ENCODE measurements at regions not wholly inside any gene's neighbourhood (a gene's known extent, or its start where the extent isn't known, plus 50 kb on each side); places are given as distances from the start of the nearest gene placed in this dataset.

DNA sequence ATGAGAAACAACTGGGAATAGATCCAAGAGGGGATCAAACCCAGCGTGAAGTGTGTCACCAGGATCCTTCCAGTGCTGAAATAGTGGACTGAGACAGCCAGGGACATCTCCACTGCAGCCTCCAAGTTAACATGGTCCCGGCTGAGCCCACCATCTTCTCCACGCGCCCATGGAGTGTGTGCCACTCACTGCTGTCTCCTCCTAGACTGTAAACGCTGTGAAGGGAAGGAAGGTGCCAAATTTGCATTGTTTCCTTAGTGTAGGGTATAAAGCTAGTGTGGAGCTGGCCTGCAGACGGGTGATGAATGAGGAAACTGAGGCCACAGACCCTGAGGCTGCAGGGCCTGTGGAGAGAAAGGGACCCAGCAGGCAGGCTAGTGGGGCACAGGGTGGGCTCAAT lies 183.6 kb downstream of the FOXD2 start:
- Histone ChIP-seq H3K36me3 (no peaks in the 10 kb centered on the region), H3K27me3 (replicated peaks in 1 of 7) (no peaks in the 10 kb centered on the region), H3K9me3 (no peaks in the 10 kb centered on the region), H3K4me1 (no peaks in the 10 kb centered on the region), H3K27ac (peak overlapping the region in 2 of 8 donors; percentile 38 to 39), H3K4me3 (no peak overlapping the region)
- WGBS, 5 donors = 79 to 93% (median 87%) methylated on average over 6 of the region's 6 CpGs
- TF ChIP-seq POLR2AphosphoS5 (IDR thresholded peaks at IDR 0.05) = no peak
- intact Hi-C loops (cut with DNase I; ENCODE audit: low total_unique reads) = no loop called here
- DNase-seq = no peak

DNA sequence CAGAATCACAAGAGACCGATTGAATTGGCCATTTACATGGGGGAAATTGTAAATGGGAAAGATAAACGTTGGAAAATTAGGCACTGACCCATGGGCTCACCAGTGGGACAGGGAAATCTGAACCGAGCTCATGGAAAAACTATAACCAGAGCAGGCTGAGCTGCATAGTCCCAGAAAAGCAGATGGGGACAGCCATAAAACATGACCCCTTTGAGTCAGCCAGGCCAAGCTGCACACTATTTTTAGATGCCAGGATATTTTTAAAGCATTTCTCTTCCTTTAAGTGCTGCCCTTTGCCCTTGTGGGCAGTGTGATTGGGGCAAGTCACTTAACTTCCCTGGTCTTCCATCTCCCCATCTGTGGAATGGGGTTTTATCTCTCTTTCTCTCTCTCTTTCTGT lies 184.1 kb downstream of the FOXD2 start:
- no peak for DNase-seq
- no peaks in the 10 kb centered on the region for H3K27me3 ChIP-seq (replicated peaks in 1 of 7)
- TF ChIP-seq POLR2AphosphoS5 (IDR thresholded peaks at IDR 0.05) (peak in 1 of 3 donors; percentile 17), POLR2A (IDR thresholded peaks at IDR 0.05) (no peak), CTCF (IDR thresholded peaks at IDR 0.05 in 8 of 11, conservative IDR thresholded peaks at IDR 0.05 in 3 of 11) (no peak)
- 57 to 67% (median 62%) methylated on average over 3 of the region's 3 CpGs for WGBS, 5 donors
- no peaks in the 10 kb centered on the region for H3K36me3 ChIP-seq
- H3K4me1 ChIP-seq = no peaks in the 10 kb centered on the region
- H3K27ac ChIP-seq = peak overlapping the region in 2 of 8 donors; percentile 38 to 39
- intact Hi-C loops (cut with DNase I; ENCODE audit: low total_unique reads) = no loop called here
- no peak overlapping the region for H3K4me3 ChIP-seq
- H3K9me3 ChIP-seq = no peaks in the 10 kb centered on the region

DNA sequence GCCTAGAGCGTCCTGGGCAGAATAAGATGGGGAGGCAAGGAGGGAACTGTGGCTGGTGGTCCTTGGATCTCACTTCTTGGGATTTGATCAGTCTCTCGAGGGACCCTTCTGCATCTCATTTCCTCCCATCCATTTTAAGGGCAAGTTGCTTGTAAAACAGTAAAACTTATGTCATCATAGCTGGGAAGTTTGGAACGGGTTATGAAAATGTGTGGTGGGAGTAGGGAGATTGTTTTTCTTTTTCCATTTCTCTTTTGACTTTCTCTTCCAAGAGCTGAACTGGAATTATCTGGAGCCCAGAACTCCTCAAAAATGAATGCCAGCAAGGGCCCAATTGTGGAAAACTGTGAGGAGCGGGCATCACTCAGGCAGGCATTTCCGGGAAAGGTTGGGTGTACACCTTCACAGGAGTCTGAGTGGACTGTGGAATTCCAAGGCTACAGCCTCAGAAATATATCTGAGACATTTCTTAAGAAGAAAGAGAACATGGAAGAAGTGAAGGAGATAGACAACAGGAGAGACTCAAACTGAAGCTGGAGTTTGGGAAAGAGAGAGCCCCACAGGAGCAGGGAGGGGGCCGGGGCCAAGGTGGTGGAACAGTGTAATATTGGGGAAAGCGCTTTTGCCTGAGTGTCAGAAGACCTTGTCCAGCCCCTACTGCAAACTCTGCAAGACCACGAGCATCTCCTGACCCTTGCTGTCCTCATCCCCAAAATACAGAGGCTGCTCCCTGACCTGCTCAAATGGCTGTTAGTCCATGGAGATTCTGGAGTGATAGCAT lies 185.1 kb downstream of the FOXD2 start:
- H3K4me1 ChIP-seq = no peaks in the 10 kb centered on the region
- no peak for DNase-seq
- no peak for TF ChIP-seq CTCF (IDR thresholded peaks at IDR 0.05 in 8 of 11, conservative IDR thresholded peaks at IDR 0.05 in 3 of 11)
- no peak for TF ChIP-seq POLR2A (IDR thresholded peaks at IDR 0.05)
- no peak for TF ChIP-seq POLR2AphosphoS5 (IDR thresholded peaks at IDR 0.05)
- H3K9me3 ChIP-seq = no peaks in the 10 kb centered on the region
- 82 to 88% (median 86%) methylated on average over 8 of the region's 8 CpGs for WGBS, 5 donors
- no peak overlapping the region for H3K4me3 ChIP-seq
- no peaks in the 10 kb centered on the region for H3K36me3 ChIP-seq
- H3K27ac ChIP-seq = no peak overlapping the region
- no peaks in the 10 kb centered on the region for H3K27me3 ChIP-seq (replicated peaks in 1 of 7)
- intact Hi-C loops (cut with DNase I; ENCODE audit: low total_unique reads) = no loop called here

- H3K27ac ChIP-seq = no peak overlapping the region
Observed at GRCh38 chr1:47623557-47623940, 185.7 kb downstream of the FOXD2 start.

More at GRCh38 chr1:47623557-47623940, 185.7 kb downstream of the FOXD2 start:
- intact Hi-C loops (cut with DNase I; ENCODE audit: low total_unique reads) = no loop called here
- H3K4me1 ChIP-seq = no peaks in the 10 kb centered on the region
- no peak for DNase-seq
- H3K9me3 ChIP-seq = no peaks in the 10 kb centered on the region
- H3K36me3 ChIP-seq = no peaks in the 10 kb centered on the region
- no peaks in the 10 kb centered on the region for H3K27me3 ChIP-seq (replicated peaks in 1 of 7)
- WGBS, 5 donors = 88 to 100% (median 93%) methylated on average over 2 to 5 of the region's 5 CpGs
- no peak for TF ChIP-seq CTCF (IDR thresholded peaks at IDR 0.05 in 8 of 11, conservative IDR thresholded peaks at IDR 0.05 in 3 of 11)
- no peak for TF ChIP-seq POLR2A (IDR thresholded peaks at IDR 0.05)
- no peak for TF ChIP-seq POLR2AphosphoS5 (IDR thresholded peaks at IDR 0.05)
- no peak overlapping the region for H3K4me3 ChIP-seq
